Kidney (tissue), 13 donors: ENCODE measurements at regions not wholly inside any gene's neighbourhood (a gene's known extent, or its start where the extent isn't known, plus 50 kb on each side); places are given as distances from the start of the nearest gene placed in this dataset.
"Not testable (repeated sequence)": the region's sequence is repeated elsewhere in the genome, so short reads cannot be mapped to it uniquely, and the experiment has no call there.

ENCODE experiments used
- DNase-seq, 5 donors: peaks; one replicate each; pipeline ENCODE4 v3.0.0-alpha.2; 2013 to 2020
- FAIRE-seq: peaks from 2 replicates; lab custom pipeline; 2012; peaks lifted over from hg19 to GRCh38; lab: Jason Lieb, UNC
- H3K27ac ChIP-seq, 2 donors: one replicate each; pipeline ENCODE4 v1.7.0; 2013; ENCODE audit warnings: low read depth in 2 of 2, low read length in 2 of 2, inconsistent platforms in 1 of 2
- H3K27me3 ChIP-seq: one replicate; pipeline ENCODE4 v1.7.1; 2013; ENCODE audit warnings: low read length, inconsistent platforms; ENCODE audit not compliant: control insufficient read depth, insufficient read depth
- H3K36me3 ChIP-seq, 3 donors: one replicate each; pipeline versions ENCODE4 v1.7.0 to v1.7.1; 2013; ENCODE audit warnings: low read length in 3 of 3, control low read depth in 1 of 3, inconsistent platforms in 1 of 3; ENCODE audit not compliant: insufficient read depth in 3 of 3, control insufficient read depth in 2 of 3
- H3K4me1 ChIP-seq, 3 donors: one replicate each; pipeline versions ENCODE4 v1.7.0 to v1.7.1; 2013; ENCODE audit warnings: low read length in 3 of 3, inconsistent platforms in 1 of 3, low read depth in 1 of 3; ENCODE audit not compliant: control insufficient read depth in 2 of 3, insufficient read depth in 2 of 3
- H3K4me3 ChIP-seq, 3 donors: one replicate each; pipeline versions ENCODE4 v1.7.0 to v1.8.1; 2013; ENCODE audit warnings: low read length in 3 of 3, control low read depth in 1 of 3, inconsistent platforms in 1 of 3
- H3K9ac ChIP-seq, 3 donors: one replicate each; pipeline versions ENCODE4 v1.7.0 to v1.7.1; 2013; ENCODE audit warnings: low read length in 3 of 3, control low read depth in 1 of 3, inconsistent platforms in 1 of 3
- H3K9me3 ChIP-seq, 3 donors: one replicate each; pipeline versions ENCODE4 v1.7.0 to v1.7.1; 2013; ENCODE audit warnings: low read length in 3 of 3, control low read depth in 1 of 3, inconsistent platforms in 1 of 3; ENCODE audit not compliant: control insufficient read depth in 2 of 3, insufficient read depth in 1 of 3
- intact Hi-C: fragments of 100-400 bp; cut with DNase I; formaldehyde crosslinking; loops from one replicate; pipeline ENCODE4 v1.11.1; 2022
- TF ChIP-seq, protein P1 (sequence below): IDR thresholded peaks from 3 replicates; pipeline ENCODE4 v1.5.1; 2012; ENCODE audit warnings: mild to moderate bottlenecking, moderate library complexity, borderline replicate concordance; ENCODE audit not compliant: insufficient read depth; ENCODE audit errors: extremely low read depth
- donor health status: control.
- donor health status: control.
- donor health status: control.
- donor health status: control.
- donor health status: control.
- donor health status: DM: yes; HTN: yes; CAD: no.
- donor health status: Normal renal cell carcinoma (clear cell type).

DNA sequence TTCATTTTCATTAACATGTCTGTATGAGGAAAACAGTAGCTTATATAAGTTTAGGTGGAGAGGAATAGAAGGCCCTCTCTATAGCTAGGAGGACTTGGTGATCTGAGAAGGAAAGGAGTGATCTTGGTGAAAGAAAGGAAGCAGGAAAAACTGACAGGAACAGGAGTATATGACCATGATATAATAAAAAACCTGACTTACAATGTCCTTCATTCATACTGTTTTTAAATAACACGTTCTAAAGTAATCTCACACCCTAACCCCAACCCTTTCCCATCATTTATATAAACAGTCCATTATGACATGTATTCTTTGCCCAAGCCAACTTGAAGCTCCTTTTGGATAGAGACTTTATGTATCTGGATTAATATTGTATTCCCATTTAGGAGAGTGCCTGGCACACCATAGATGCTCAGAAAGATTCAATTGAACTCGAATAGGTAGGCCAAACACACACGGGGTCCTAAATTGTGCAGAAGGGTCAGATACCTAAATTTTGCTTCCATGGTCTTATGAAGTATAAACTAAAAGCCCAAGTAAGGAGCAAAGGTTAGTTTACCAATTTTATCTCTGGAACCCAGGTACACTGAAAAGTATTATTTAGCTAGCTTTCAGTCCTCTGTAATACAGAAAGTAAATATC lies 75.9 kb downstream of the OR2B2 start:
- no peaks in the 10 kb centered on the region for H3K9me3 ChIP-seq
- TF ChIP-seq, protein P1, sequence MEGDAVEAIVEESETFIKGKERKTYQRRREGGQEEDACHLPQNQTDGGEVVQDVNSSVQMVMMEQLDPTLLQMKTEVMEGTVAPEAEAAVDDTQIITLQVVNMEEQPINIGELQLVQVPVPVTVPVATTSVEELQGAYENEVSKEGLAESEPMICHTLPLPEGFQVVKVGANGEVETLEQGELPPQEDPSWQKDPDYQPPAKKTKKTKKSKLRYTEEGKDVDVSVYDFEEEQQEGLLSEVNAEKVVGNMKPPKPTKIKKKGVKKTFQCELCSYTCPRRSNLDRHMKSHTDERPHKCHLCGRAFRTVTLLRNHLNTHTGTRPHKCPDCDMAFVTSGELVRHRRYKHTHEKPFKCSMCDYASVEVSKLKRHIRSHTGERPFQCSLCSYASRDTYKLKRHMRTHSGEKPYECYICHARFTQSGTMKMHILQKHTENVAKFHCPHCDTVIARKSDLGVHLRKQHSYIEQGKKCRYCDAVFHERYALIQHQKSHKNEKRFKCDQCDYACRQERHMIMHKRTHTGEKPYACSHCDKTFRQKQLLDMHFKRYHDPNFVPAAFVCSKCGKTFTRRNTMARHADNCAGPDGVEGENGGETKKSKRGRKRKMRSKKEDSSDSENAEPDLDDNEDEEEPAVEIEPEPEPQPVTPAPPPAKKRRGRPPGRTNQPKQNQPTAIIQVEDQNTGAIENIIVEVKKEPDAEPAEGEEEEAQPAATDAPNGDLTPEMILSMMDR = no peak
- peak overlapping the region in 2 of 3 donors; percentile 85 to 99 for H3K9ac ChIP-seq
- DNase-seq (peak in 2 of 5 donors; percentile 31 to 35), FAIRE-seq (no peak)
- H3K27ac ChIP-seq = peak overlapping the region; percentile 91 to 97
- H3K4me3 ChIP-seq = peak overlapping the region; percentile 62 to 99 (median 83)
- no peaks in the 10 kb centered on the region for H3K27me3 ChIP-seq
- intact Hi-C loops = no loop called here
- peaks cover 3 to 4% (median 4%) of the 10 kb centered on the region in 3 donors for H3K4me1 ChIP-seq
- H3K36me3 ChIP-seq = no peaks in the 10 kb centered on the region

DNA sequence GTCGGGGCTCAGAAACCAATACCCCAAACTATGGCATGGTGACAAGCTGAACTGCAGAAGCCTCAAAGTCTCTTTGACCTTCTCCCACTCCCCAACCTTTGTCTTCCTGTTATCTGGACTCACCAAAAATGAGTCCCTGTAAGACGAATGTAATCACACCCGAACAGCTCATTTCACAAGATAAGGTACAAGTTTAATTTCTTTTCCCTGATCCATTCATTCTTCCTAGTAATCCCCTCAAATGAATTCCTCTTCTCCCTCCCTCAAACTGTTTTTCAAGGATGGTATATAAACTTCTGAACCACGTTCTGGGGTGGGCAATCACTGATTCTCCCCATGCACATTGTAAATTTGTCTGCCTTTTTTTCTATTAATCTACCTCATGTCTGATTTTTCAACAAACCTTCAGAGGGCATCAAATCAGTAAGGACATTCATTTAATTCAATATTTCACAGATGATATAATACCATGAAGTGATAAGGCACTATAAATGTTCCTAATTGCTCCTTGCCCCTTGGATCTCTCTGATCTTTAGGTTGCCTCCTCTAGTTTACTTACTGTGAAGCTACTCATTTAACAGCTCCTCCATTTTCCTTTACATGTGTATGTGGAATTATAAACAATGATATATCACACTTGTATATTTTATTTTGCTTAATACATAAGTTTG lies 77.2 kb downstream of the OR2B2 start:
- intact Hi-C loops = no loop called here
- Histone ChIP-seq H3K27ac (no peak overlapping the region), H3K4me1 (peaks cover 3 to 7% (median 4%) of the 10 kb centered on the region in 3 donors), H3K4me3 (no peak overlapping the region), H3K27me3 (no peaks in the 10 kb centered on the region), H3K9ac (no peak overlapping the region), H3K36me3 (no peaks in the 10 kb centered on the region), H3K9me3 (no peaks in the 10 kb centered on the region)
- TF ChIP-seq, protein P1 = no peak
- DNase-seq = no peak
- FAIRE-seq = no peak

DNA sequence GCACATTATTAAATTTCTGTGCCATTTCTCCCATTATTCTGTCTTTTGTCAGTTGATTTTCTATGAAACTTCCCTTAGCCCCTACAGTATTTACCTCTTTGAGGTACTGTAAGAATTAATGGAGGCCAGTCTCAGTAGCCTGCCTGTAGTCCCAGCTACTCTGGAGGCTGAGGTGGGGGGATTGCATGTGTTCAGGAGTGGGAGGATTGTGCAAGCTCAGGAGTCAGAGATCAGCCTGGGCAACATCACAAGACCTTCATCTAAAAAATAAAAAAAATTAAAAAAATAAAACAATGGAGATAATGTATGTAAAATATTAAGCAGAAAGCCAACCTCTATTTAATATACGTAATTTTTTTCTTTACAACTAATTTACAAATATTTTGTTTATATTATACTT lies 77.8 kb downstream of the OR2B2 start:
- intact Hi-C loops = no loop called here
- H3K9ac ChIP-seq = no peak overlapping the region
- no peak overlapping the region for H3K27ac ChIP-seq
- H3K36me3 ChIP-seq = no peaks in the 10 kb centered on the region
- DNase-seq (no peak), FAIRE-seq (no peak)
- no peaks in the 10 kb centered on the region for H3K27me3 ChIP-seq
- H3K4me3 ChIP-seq = no peak overlapping the region
- TF ChIP-seq, protein P1 = no peak
- peaks cover 1 to 7% (median 3%) of the 10 kb centered on the region in 3 donors for H3K4me1 ChIP-seq
- no peaks in the 10 kb centered on the region for H3K9me3 ChIP-seq

DNA sequence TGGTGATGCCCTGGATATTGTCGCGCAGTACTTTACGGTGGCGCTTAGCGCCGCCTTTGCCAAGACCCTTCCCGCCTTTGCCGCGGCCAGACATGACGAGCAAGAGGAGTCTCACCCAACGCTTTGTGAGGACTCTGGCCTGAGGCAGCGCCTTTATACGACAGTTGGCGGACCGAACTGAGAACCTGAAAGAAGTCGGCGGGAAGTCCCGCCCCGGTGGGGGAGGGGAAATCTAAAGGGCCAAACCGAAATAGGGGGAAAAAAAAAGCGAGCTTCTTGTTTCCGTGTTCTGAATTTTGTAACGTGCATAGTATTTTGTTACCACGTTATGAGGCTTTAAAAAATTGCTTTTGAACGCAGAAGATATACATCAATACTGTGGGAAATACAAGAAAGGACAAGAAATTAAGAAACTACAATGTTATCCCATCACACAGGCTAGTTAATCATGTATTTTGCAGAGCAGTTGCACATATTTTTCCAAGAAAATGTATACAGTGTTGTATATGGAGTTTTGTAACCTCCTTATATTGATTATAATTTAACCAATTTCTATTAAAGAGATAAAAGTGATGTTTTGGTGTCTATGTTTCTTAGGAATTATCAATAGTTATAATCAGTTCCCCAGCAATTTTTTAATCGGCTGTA lies 80.6 kb downstream of the OR2B2 start:
- H3K27ac ChIP-seq, intact Hi-C loops, H3K4me1 ChIP-seq, H3K27me3 ChIP-seq, H3K9me3 ChIP-seq, FAIRE-seq, H3K36me3 ChIP-seq: not testable (repeated sequence)
- Histone ChIP-seq H3K9ac (peak overlapping the region in 1 of 3 donors; percentile 63), H3K4me3 (peak overlapping the region in 2 of 3 donors; percentile 67 to 70)
- peak; percentile 80 to 93 (median 89) for DNase-seq

DNA sequence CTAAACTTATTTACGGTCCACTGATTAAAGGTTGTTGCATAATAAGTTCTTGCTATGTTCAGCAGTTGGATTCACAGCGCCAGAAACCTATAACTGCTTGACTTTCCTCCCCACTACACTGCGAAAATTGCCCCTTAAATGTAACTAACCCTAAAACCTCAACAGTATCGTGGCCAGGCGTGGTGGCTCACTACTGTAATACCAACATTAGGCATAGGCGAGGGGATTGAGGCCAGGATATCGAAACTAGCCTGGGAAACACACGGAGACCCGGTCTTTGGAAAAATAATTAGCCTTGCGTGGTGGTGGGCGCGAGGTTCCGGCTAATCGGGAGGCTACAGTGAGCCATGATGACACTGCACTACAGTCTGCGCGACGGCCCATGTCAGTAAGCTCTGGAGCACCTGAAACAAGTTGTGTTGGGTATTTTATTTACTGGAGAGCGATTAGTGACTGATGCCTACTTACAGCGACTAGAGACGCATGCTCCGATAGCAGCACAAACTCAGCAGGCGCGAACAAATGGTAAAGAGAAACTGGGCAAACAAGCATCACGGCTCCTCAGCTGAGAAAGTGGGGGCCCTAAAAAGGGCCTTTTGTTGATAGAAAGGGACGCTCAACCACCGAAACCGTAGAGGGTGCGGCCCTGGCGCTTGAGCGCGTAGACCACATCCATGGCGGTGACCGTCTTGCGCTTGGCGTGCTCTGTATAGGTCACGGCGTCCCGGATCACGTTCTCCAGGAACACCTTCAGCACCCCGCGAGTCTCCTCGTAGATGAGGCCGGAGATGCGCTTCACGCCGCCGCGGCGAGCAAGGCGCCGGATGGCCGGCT lies 81.4 kb downstream of the OR2B2 start:
- H3K4me1 ChIP-seq, intact Hi-C loops, H3K36me3 ChIP-seq, H3K27me3 ChIP-seq, H3K9me3 ChIP-seq, FAIRE-seq: not testable (repeated sequence)
- Histone ChIP-seq H3K9ac (peak overlapping the region; percentile 60 to 87 (median 62)), H3K27ac (peak overlapping the region; percentile 59 to 65), H3K4me3 (peak overlapping the region; percentile 67 to 87 (median 68))
- peak in 4 of 5 donors; percentile 49 to 79 (median 62) for DNase-seq
